NCI-H1417 treated with DMSO at 0.1 percent for 48 hours (cell line): ENCODE measurements at regions not wholly inside any gene's neighbourhood (a gene's known extent, or its start where the extent isn't known, plus 50 kb on each side); places are given as distances from the start of the nearest gene placed in this dataset.

Experiments
- DNase-seq: peaks from one replicate; lab custom pipeline; 2025; lab: John Stamatoyannopoulos, UW

DNA sequence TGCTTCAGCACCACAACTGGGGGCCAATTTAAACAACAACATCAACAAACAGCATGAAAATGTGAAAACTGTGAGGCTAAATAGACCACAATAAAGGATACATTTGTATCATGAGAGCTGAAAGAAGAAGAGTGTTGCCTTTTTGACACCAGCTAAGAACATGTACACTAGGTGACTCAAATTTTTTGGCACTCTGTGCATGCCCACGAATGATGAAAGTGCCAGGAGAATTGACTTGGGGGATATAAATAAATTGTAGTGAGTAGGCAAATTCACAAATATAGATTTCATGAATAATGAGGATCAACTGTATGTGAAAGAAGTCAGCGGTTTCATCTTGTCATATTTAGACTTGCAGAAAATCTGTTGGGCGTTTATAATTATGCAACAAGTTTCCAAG, 1388.0 kb upstream of the LRRTM1 start:
- no peak for DNase-seq

- DNase-seq, result no peak
Observed at GRCh38 chr2:81675641-81676040, 1371.1 kb upstream of the LRRTM1 start.

DNA sequence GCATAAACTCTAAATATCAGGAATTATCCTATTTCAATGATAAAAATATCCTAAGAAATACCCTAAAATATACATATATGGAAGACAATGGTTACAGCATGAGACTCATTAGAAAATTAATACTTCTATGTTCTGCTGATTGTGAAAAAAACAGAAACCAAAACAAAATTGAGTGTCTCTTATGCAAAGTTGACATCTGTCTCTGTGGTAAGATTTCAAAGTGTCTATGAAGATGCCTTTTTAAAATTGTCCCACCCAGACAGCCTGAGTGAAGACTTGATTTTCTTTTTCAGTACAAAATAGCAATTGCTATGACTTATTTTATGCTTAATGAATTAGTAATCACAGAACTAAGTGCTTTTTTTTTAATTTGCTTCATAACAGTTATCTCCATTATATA, 1368.4 kb upstream of the LRRTM1 start:
- no peak for DNase-seq

- DNase-seq, result no peak
Observed at GRCh38 chr2:81672516-81672915, 1368.0 kb upstream of the LRRTM1 start.

DNA sequence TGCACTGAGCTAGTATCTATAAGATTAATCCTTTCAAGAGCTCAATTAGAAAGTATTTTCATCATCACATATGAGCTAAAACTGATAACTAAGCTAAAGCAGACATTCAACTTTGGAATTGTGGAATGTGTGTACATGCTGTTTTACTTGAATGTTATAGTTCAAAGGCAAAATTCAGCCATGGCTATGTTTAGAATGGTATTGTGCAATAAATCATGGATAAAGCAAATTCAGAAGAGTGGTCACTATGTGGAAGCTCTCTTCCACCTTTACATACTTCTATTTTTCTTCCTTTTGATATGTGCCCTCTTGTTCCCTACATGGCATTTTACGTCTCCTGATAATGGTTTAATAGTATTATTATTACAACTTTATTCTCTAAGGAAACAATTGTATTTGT, 1366.3 kb upstream of the LRRTM1 start:
- no peak for DNase-seq

- no peak for DNase-seq
Observed at GRCh38 chr2:81661081-81661480, 1356.5 kb upstream of the LRRTM1 start.

DNA sequence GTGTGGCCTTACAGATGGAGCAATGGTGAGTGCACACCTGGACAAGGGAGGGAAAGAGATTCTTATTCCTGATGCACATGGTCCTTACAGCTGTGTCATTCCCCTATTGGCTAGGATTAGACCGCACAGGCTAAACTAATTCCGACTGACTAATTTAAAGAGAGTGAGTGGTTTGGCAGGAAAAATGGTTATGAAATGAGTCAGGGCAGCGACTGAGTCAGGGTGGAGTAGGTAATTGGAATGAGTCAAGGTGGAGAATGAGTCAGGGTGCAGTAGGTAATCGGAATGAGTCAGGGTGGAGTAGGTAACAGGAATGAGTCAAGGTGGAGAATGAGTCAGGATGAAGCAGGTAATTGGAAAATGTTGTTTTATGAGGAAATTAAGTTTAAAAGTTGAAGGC, 1353.7 kb upstream of the LRRTM1 start:
- DNase-seq, result no peak

DNA sequence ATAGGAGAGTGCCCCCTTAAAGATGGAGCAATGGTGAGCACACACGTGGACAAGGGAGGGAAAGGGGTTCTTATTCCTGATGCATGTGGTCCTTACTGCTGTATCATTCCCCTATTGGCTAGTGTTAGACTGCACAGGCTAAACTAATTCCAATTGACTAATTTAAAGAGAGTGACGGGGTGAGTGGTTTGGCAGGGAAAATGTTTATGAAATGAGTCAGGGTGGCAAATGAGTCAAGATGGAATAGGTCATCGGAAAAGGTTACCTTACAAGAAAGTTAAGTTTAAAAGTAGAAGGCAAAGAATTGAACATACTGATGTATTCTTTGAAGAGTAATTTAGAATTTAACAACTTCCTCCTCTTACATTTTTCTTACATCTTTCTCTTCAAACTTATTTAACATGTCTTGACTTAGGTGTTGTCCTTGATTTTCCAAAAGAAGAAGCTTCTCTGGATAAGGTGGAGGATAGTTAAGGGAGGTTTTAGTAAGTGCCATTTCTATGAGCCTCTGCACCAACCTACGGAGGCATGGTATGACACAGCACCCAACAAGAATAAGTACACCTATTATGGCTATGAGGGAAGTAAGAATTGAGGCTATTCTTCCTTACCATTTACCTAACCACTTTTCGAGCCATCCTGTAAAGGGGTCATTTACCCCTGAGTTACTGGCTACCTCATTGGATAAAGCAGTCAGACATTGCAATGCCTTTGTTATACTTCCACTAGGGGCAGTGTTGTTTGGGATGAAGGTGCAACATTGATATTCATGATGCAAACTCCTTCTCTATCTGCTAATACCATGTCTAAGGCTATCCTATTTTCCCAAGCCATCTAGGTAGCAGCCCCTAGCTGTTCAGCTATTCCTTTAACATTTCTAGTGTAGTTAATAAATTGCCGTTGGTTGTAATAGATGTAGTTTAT, 1345.8 kb upstream of the LRRTM1 start:
- DNase-seq, result no peak

- DNase-seq, result no peak
Observed at GRCh38 chr2:81648806-81649205, 1344.3 kb upstream of the LRRTM1 start.

DNA sequence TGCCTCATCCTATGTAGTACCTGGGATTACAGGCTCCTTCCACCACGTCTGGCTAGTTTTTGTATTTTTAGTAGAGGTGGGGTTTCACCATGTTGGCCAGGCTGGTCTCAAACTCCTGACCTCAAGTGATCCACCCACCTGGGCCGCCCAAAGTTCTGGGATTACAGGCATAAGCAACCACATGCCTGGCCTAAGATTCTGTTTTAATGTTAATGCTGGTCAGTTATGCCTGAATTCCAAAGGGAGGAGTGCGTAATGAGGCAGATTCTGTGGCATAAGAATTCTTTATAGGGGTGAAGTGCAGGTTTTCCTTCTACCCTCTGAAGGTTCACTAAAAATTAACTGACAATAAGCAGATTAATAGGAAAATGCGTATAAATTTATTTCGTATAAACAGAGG, 1343.8 kb upstream of the LRRTM1 start:
- DNase-seq, result no peak

DNA sequence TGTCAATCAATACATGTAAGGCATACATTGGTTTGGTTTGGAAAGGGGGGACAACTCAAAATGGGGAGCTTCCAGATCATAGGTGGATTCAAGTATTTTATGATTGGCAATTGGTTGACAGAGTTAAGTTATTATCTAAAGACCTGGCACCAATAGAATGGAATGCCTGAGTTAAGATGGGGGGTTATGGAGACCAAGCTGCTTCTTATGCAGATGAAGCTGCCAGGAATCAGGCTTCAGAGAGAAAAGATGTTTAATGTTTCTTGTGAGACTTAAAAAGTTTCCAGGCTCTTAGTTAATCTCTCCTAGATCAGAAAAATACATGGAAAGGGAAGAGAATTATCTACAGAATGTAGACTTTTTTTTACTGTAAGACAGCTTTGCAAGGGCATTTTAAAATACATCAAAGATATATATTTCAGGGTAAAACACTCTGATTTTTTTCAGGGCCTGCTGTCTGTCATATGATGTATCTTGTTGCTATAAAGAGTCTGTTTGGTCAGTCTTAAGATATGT, 1343.2 kb upstream of the LRRTM1 start:
- no peak for DNase-seq

GRCh38 chr2:81645745-81646301, 1341.3 kb upstream of the LRRTM1 start:
- no peak for DNase-seq

GRCh38 chr2:81644189-81644588, 1339.6 kb upstream of the LRRTM1 start:
- DNase-seq, result no peak

DNA sequence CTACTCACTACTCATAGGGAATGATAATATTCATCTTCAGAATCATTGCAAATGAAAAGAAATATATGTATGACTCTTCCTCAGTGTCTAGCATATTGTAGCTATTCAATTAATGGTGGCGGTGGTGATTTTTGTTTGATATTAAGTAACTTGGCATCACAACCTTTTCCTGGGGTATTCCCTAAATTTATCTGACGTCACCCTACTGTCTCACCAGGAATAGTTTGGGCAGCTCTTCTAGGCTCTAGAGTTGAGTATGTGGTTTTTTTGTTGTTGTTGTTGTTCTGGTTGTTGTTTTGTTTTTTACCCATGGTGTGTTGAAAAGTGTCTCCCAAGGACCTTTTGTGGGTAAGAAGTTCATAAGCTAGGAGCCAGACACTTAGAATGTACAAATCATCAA, 1320.3 kb upstream of the LRRTM1 start:
- DNase-seq, result no peak

GRCh38 chr2:81600088-81600487, 1295.5 kb upstream of the LRRTM1 start:
- no peak for DNase-seq

GRCh38 chr2:81598453-81598852, 1293.9 kb upstream of the LRRTM1 start:
- no peak for DNase-seq

DNA sequence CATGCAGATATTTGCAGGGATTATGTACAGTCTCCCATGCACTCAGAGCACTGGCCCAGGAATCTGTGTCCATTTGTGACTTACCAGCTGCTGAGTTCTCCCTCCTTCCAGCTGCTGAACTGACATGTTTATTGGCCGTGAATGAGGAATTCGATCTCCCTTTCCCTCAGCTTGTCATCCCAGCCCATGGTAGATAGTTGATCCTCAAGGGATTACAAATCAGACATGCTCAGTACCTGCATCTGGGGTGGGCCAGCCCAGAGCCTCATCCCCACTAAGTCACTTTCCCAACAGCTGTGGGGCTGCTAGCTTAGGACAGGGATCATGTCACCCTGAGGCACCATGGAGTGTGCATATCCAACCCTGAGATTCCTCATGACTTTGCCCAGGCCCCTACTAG, 1284.9 kb upstream of the LRRTM1 start:
- no peak for DNase-seq

DNA sequence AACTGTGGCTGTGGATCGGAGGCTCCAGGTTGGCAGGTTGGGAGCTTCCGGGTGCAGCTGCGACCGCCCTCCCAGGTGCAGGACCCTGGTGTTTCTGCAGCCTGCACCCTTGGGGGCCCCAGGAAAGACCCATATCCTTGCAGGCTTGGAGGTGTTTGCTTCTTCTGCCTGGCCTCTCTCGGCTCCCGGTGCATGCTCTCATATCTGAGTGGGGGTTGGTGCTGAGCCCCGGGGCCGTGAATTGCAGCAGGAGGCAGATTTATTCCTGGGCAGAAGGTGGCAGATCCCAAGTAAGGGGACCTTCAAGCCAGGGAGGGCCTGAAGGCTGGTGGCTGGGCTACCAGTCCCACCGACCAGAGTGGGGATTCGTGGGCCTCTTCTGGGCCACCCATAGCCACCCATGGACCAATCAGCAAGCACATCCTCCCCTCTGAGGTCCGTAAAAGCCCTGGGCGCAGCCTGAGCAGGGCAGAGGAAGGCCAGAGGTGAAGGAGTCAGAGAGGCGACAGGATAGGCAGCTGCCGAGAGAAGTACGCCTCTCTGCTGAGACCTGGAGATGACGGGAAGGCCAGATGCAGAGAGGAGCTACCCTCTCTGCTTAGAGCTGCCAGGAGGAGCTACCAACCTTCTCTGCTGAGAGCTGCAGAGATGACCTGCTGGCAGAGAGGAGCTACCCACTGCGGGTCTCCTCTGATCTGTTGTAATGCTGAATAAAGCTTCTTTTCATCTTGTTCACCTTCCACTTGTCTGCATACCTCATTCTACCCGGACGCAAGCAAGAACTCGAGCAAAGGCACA, 1279.0 kb upstream of the LRRTM1 start:
- no peak for DNase-seq

DNA sequence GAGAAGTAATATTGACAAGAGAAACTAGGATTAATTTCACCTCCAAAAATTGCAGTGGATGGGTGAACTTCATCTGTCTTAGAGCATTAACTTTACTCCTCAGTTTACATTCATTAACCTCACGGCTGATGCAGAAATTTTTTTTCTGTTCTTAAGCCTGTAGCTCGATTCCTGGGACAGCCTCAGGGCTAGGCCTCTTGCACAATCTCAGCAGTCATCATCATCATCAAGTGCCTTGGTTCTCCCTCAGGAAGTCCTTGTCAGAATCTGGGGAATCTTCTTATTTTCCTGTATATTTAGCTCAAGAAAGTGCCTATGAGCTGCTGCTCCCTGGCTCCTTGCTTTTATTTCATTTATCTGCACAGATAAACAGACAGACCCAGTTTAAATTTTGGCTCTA, 1272.2 kb upstream of the LRRTM1 start:
- DNase-seq, result no peak

GRCh38 chr2:81551040-81551634, 1246.6 kb upstream of the LRRTM1 start:
- DNase-seq, result no peak

GRCh38 chr2:81550277-81550676, 1245.7 kb upstream of the LRRTM1 start:
- no peak for DNase-seq

DNA sequence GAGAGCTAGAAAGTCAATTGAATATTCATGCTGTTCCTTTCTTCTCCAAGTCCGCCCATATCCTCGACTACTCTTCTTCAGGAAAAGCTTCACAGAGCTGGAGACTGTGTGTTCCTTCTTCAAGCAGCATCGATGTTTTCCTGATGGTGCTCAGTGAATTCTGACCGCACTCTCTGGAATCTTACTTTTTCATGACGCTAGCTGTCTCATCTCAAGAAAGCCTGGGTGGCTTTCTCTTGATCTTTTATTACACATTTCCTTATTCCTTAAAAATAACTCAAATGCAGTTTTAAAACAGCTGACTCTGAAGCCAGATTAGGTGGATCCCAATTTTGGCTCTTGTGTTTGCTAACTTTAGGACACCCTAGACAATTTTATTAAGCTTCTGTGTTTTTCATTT, 1245.1 kb upstream of the LRRTM1 start:
- no peak for DNase-seq
